ENCODE measurements at regions not wholly inside any gene's neighbourhood (a gene's known extent, or its start where the extent isn't known, plus 50 kb on each side); places are given as distances from the start of the nearest gene placed in this dataset.

- TF ChIP-seq CHD7 (IDR thresholded peaks at IDR 0.05; ENCODE audit: insufficient replicate concordance, low read length) (no peak), CTCF (IDR thresholded peaks at IDR 0.05; ENCODE audit: control extremely low read depth in 1 of 3, insufficient read depth in 1 of 3, low read depth in 1 of 3, low read length in 3 of 3) (no peak), BACH1 (IDR thresholded peaks at IDR 0.05; ENCODE audit: low read length) (no peak), HDAC6 (IDR thresholded peaks at IDR 0.05; ENCODE audit: low read depth, low read length) (no peak), JUND (IDR thresholded peaks at IDR 0.05; ENCODE audit: low read length) (no peak), TBP (IDR thresholded peaks at IDR 0.05; ENCODE audit: low read depth, low read length) (no peak), KDM1A (IDR thresholded peaks at IDR 0.05; ENCODE audit: borderline replicate concordance, low read length) (no peak), ATF3 (IDR thresholded peaks at IDR 0.05; ENCODE audit: insufficient read depth, low read depth, low read length) (no peak), MAFK (IDR thresholded peaks at IDR 0.05; ENCODE audit: low read depth, low read length) (no peak), BRCA1 (IDR thresholded peaks at IDR 0.05; ENCODE audit: low read depth, low read length) (no peak)
Observed at GRCh38 chr2:209314653-209315052, 109.2 kb upstream of the MAP2 start (continued).
